ENCODE measurements at regions not wholly inside any gene's neighbourhood (a gene's known extent, or its start where the extent isn't known, plus 50 kb on each side); places are given as distances from the start of the nearest gene placed in this dataset.

- Histone ChIP-seq H3K27ac (ENCODE audit: low read depth, low read length) (no peak overlapping the region), H3K79me2 (ENCODE audit: insufficient read depth, low read length) (0 out of 2 replicates have a peak, but pooled peaks cover 5% of the 10 kb centered on the region), H3K9ac (ENCODE audit: low read length) (no peak overlapping the region), H3K27me3 (ENCODE audit: low read length) (no peaks in the 10 kb centered on the region), H3K36me3 (ENCODE audit: low read length) (no peaks in the 10 kb centered on the region), H3K9me2 (replicated peaks; ENCODE audit: insufficient read depth, low read length) (no peaks in the 10 kb centered on the region), H3K4me3 (ENCODE audit: insufficient read depth, low read length, poor library complexity, severe bottlenecking) (no peak overlapping the region), H3K9me3 (ENCODE audit: insufficient read depth, low read length) (no peaks in the 10 kb centered on the region), H3F3A (ENCODE audit: insufficient read depth) (no peaks in the 10 kb centered on the region), H4K20me1 (ENCODE audit: low read depth, low read length) (no peaks in the 10 kb centered on the region), H2AFZ (ENCODE audit: low read depth, low read length, severe bottlenecking) (no peak overlapping the region), H3K4me2 (ENCODE audit: low read depth, low read length, poor library complexity, severe bottlenecking) (no peak overlapping the region)
- TF ChIP-seq CTCF (IDR thresholded peaks at IDR 0.05; ENCODE audit: insufficient read depth, low read length, poor library complexity, severe bottlenecking) (no peak), EZH2phosphoT487 (conservative IDR thresholded peaks at IDR 0.05; ENCODE audit: low read length) (no peak)
Measured at GRCh38 chr14:71354142-71354541, 446.9 kb downstream of the PCNX1 start.

- Histone ChIP-seq H3F3A (ENCODE audit: insufficient read depth) (no peaks in the 10 kb centered on the region), H4K20me1 (ENCODE audit: low read depth, low read length) (no peaks in the 10 kb centered on the region), H3K9me3 (ENCODE audit: insufficient read depth, low read length) (no peaks in the 10 kb centered on the region), H3K79me2 (ENCODE audit: insufficient read depth, low read length) (peaks cover 5% of the 10 kb centered on the region; the same call in 1 of the 2 replicates), H3K4me2 (ENCODE audit: low read depth, low read length, poor library complexity, severe bottlenecking) (no peak overlapping the region), H3K27me3 (ENCODE audit: low read length) (no peaks in the 10 kb centered on the region), H3K27ac (ENCODE audit: low read depth, low read length) (no peak overlapping the region), H3K36me3 (ENCODE audit: low read length) (no peaks in the 10 kb centered on the region), H3K9me2 (replicated peaks; ENCODE audit: insufficient read depth, low read length) (no peaks in the 10 kb centered on the region), H2AFZ (ENCODE audit: low read depth, low read length, severe bottlenecking) (no peak overlapping the region), H3K4me3 (ENCODE audit: insufficient read depth, low read length, poor library complexity, severe bottlenecking) (no peak overlapping the region), H3K9ac (ENCODE audit: low read length) (no peak overlapping the region)
- TF ChIP-seq CTCF (IDR thresholded peaks at IDR 0.05; ENCODE audit: insufficient read depth, low read length, poor library complexity, severe bottlenecking) (no peak), EZH2phosphoT487 (conservative IDR thresholded peaks at IDR 0.05; ENCODE audit: low read length) (no peak)
Measured at GRCh38 chr14:71354801-71355200, 447.5 kb downstream of the PCNX1 start.

GRCh38 chr14:71355324-71356201 lies 448.3 kb downstream of the PCNX1 start:
- Histone ChIP-seq H3K4me3 (ENCODE audit: insufficient read depth, low read length, poor library complexity, severe bottlenecking) (no peak overlapping the region), H3F3A (ENCODE audit: insufficient read depth) (no peaks in the 10 kb centered on the region), H3K4me2 (ENCODE audit: low read depth, low read length, poor library complexity, severe bottlenecking) (no peak overlapping the region), H3K9me2 (replicated peaks; ENCODE audit: insufficient read depth, low read length) (no peaks in the 10 kb centered on the region), H2AFZ (ENCODE audit: low read depth, low read length, severe bottlenecking) (no peak overlapping the region), H3K9ac (ENCODE audit: low read length) (no peak overlapping the region), H3K9me3 (ENCODE audit: insufficient read depth, low read length) (no peaks in the 10 kb centered on the region), H3K27ac (ENCODE audit: low read depth, low read length) (no peak overlapping the region), H3K27me3 (ENCODE audit: low read length) (no peaks in the 10 kb centered on the region), H3K36me3 (ENCODE audit: low read length) (no peaks in the 10 kb centered on the region), H4K20me1 (ENCODE audit: low read depth, low read length) (no peaks in the 10 kb centered on the region), H3K79me2 (ENCODE audit: insufficient read depth, low read length) (peaks cover 5% of the 10 kb centered on the region; the same call in 1 of the 2 replicates)
- TF ChIP-seq EZH2phosphoT487 (conservative IDR thresholded peaks at IDR 0.05; ENCODE audit: low read length): no peak

Measured in SU-DHL-6 (cell line).